ENCODE measurements at regions not wholly inside any gene's neighbourhood (a gene's known extent, or its start where the extent isn't known, plus 50 kb on each side); places are given as distances from the start of the nearest gene placed in this dataset.
A peak's percentile ranks its signal among the peaks of the same experiment; 100 is the strongest.
"Not testable (repeated sequence)": the region's sequence is repeated elsewhere in the genome, so short reads cannot be mapped to it uniquely, and the experiment has no call there.

DNA sequence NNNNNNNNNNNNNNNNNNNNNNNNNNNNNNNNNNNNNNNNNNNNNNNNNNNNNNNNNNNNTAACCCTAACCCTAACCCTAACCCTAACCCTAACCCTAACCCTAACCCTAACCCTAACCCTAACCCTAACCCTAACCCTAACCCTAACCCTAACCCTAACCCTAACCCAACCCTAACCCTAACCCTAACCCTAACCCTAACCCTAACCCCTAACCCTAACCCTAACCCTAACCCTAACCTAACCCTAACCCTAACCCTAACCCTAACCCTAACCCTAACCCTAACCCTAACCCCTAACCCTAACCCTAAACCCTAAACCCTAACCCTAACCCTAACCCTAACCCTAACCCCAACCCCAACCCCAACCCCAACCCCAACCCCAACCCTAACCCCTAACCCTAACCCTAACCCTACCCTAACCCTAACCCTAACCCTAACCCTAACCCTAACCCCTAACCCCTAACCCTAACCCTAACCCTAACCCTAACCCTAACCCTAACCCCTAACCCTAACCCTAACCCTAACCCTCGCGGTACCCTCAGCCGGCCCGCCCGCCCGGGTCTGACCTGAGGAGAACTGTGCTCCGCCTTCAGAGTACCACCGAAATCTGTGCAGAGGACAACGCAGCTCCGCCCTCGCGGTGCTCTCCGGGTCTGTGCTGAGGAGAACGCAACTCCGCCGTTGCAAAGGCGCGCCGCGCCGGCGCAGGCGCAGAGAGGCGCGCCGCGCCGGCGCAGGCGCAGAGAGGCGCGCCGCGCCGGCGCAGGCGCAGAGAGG, 441.3 kb downstream of the OR4F29 start:
- H3K36me3 Mint-ChIP-seq, H3K9me3 Mint-ChIP-seq, H3K27ac Mint-ChIP-seq: not testable (repeated sequence)
- ATAC-seq = peak; percentile 60 to 72
- DNase-seq (ENCODE audit: low spot score in 2 of 2) = peak; percentile 57 to 59

Data from activated naive CD4-positive, alpha-beta T cell treated with anti-CD3 and anti-CD28 coated beads, Interleukin-2, amount 50 U/mL, for 72 hours (primary cell).